Loucy (cell line): ENCODE measurements at regions not wholly inside any gene's neighbourhood (a gene's known extent, or its start where the extent isn't known, plus 50 kb on each side); places are given as distances from the start of the nearest gene placed in this dataset.
A peak's percentile ranks its signal among the peaks of the same experiment; 100 is the strongest.

Source experiments
- H2AFZ ChIP-seq: fragments of 200-600 bp; sonication (generic); 2 replicates; pipeline ENCODE4 v1.6.0; 2016; ENCODE audit warnings: antibody characterized with exemption, mild to moderate bottlenecking, low read length, moderate library complexity
- H3F3A ChIP-seq: fragments of 200-600 bp; 2 replicates; pipeline ENCODE4 v1.6.0; 2016; ENCODE audit warnings: antibody characterized with exemption, low read depth, mild to moderate bottlenecking
- H3K27me3 ChIP-seq: fragments of 200-600 bp; sonication (generic); 2 replicates; pipeline ENCODE4 v1.6.1; 2014; ENCODE audit warnings: low read length, mild to moderate bottlenecking; ENCODE audit not compliant: insufficient read depth, poor library complexity, severe bottlenecking
- H3K36me3 ChIP-seq: fragments of 200-600 bp; sonication (generic); 2 replicates; pipeline ENCODE4 v1.6.1; 2016; ENCODE audit warnings: low read length; ENCODE audit not compliant: insufficient read depth
- H3K4me1 ChIP-seq: fragments of 200-600 bp; sonication (generic); 2 replicates; pipeline ENCODE4 v1.5.1; 2014; ENCODE audit warnings: low read length, mild to moderate bottlenecking; ENCODE audit not compliant: insufficient read depth, poor library complexity, severe bottlenecking
- H3K4me2 ChIP-seq: fragments of 200-600 bp; sonication (generic); 2 replicates; pipeline ENCODE4 v1.6.0; 2014; ENCODE audit warnings: antibody characterized with exemption, low read length, low read depth, mild to moderate bottlenecking; ENCODE audit not compliant: poor library complexity, severe bottlenecking
- H3K4me3 ChIP-seq: fragments of 200-600 bp; sonication (generic); 2 replicates; pipeline ENCODE4 v1.5.1; 2014; ENCODE audit warnings: low read length, mild to moderate bottlenecking, mixed read lengths; ENCODE audit not compliant: poor library complexity, severe bottlenecking
- H3K79me2 ChIP-seq: fragments of 200-600 bp; sonication (generic); 2 replicates; pipeline ENCODE4 v1.6.1; 2014; ENCODE audit warnings: low read length; ENCODE audit not compliant: insufficient read depth
- H3K9ac ChIP-seq: fragments of 200-600 bp; sonication (generic); 2 replicates; pipeline ENCODE4 v1.6.0; 2014; ENCODE audit warnings: mild to moderate bottlenecking, low read depth, low read length, moderate library complexity; ENCODE audit not compliant: poor library complexity, severe bottlenecking
- H3K9me2 ChIP-seq: fragments of 200-600 bp; sonication (generic); replicated peaks from 2 replicates; pipeline ENCODE4 v1.6.1; 2016; ENCODE audit warnings: low read depth, low read length, mixed read lengths
- H3K9me3 ChIP-seq: fragments of 200-600 bp; sonication (generic); 2 replicates; pipeline ENCODE4 v1.6.1; 2014; ENCODE audit warnings: mild to moderate bottlenecking, antibody characterized with exemption, low read length, low read depth; ENCODE audit not compliant: insufficient read depth
- H4K20me1 ChIP-seq: fragments of 200-600 bp; sonication (generic); 2 replicates; pipeline ENCODE4 v1.6.0; 2014; ENCODE audit warnings: antibody characterized with exemption, low read length, mild to moderate bottlenecking; ENCODE audit not compliant: insufficient read depth, poor library complexity, severe bottlenecking
- CTCF ChIP-seq: fragments of 200-600 bp; sonication (generic); conservative IDR thresholded peaks from 2 replicates; pipeline ENCODE4 v1.5.1; 2014; ENCODE audit warnings: mild to moderate bottlenecking, antibody characterized with exemption, low read length
- EZH2phosphoT487 ChIP-seq: fragments of 200-600 bp; IDR thresholded peaks from 2 replicates; pipeline ENCODE4 v1.6.1; 2018; ENCODE audit warnings: antibody characterized with exemption, mild to moderate bottlenecking, moderate library complexity, borderline replicate concordance

DNA sequence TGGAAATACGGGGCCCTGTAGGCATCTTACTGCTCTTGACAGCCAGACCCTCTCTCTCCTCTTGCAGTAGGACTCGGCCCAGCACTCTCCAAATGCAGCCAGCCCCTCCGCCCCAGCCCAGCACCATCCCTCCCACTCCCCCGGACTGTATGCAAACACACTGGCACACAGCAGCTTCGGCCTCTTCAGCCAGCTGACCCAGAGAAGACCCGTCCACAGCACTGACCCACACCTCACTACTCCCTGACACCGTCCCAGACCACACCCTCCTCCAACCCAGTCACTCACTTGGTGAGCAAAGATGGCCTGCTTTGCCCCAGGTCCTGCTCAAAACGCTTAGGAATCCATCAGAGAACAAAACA is 164.6 kb downstream of the IGLL1 start:
- no peaks in the 10 kb centered on the region for H3K79me2 ChIP-seq
- H3K4me3 ChIP-seq = no peak overlapping the region
- no peaks in the 10 kb centered on the region for H3K9me2 ChIP-seq
- H3F3A ChIP-seq = no peaks in the 10 kb centered on the region
- TF ChIP-seq CTCF = no peak
- no peak for TF ChIP-seq EZH2phosphoT487
- H3K9ac ChIP-seq = no peak overlapping the region
- H4K20me1 ChIP-seq = no peaks in the 10 kb centered on the region
- H3K36me3 ChIP-seq = no peaks in the 10 kb centered on the region
- no peaks in the 10 kb centered on the region for H3K9me3 ChIP-seq
- H3K4me2 ChIP-seq = no peak overlapping the region
- H3K4me1 ChIP-seq = no peaks in the 10 kb centered on the region
- H2AFZ ChIP-seq = no peak overlapping the region
- no peaks in the 10 kb centered on the region for H3K27me3 ChIP-seq

DNA sequence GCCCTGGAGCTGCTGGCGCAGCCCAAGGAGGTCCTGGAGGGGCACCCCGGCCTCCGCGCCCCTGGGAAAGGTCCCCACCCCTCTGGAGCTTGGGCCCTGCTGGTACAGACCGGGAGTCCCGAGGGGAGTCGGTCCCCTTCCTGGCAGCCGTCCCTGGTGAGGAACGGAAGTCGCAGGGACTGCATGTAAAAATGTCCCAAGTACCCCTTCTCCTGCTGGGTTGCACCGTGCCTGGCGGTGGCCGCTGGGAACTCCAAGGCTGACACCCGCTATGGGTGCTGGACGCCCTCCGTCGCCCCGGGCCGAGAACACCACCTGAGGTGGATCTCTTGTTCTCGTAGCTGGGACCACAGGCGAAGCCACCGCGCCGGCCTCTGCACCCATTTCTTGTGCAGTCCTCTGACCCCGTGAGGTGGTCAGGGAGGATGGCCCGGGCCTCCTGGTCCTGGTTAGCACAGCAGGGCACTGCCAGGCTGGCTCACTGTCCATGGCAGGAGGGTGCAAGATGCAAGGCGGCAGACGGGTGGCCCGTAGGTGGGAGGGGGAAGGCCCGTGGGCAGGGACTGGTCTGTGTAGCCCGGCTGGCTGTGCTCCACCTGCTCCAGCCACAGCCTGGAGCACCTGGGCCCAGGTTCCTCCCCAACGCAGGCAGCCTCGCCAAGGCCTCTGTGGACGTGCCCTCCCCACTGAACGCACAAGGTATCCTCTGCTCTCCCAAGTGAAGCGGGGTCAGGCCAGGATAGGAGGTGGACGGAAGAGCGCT is 165.2 kb downstream of the IGLL1 start:
- H3K79me2 ChIP-seq = no peaks in the 10 kb centered on the region
- H3K9ac ChIP-seq = no peak overlapping the region
- H2AFZ ChIP-seq = no peak overlapping the region
- no peaks in the 10 kb centered on the region for H3K36me3 ChIP-seq
- no peaks in the 10 kb centered on the region for H3K9me2 ChIP-seq
- H3K27me3 ChIP-seq = no peaks in the 10 kb centered on the region
- no peaks in the 10 kb centered on the region for H3K4me1 ChIP-seq
- H3F3A ChIP-seq = no peaks in the 10 kb centered on the region
- no peak overlapping the region for H3K4me2 ChIP-seq
- no peaks in the 10 kb centered on the region for H4K20me1 ChIP-seq
- H3K9me3 ChIP-seq = no peaks in the 10 kb centered on the region
- H3K4me3 ChIP-seq = no peak overlapping the region
- no peak for TF ChIP-seq EZH2phosphoT487
- TF ChIP-seq CTCF = no peak

GRCh38 chr22:23411739-23412138 is 168.4 kb downstream of the IGLL1 start:
- Histone ChIP-seq H4K20me1 (no peaks in the 10 kb centered on the region), H3F3A (no peaks in the 10 kb centered on the region), H3K27me3 (no peaks in the 10 kb centered on the region), H3K4me1 (no peaks in the 10 kb centered on the region), H3K9me2 (no peaks in the 10 kb centered on the region), H3K79me2 (no peaks in the 10 kb centered on the region), H3K36me3 (no peaks in the 10 kb centered on the region), H3K4me3 (no peak overlapping the region), H3K4me2 (no peak overlapping the region), H3K9ac (no peak overlapping the region), H2AFZ (0 out of 2 replicates have a peak overlapping the region, but pooled peaks have one; percentile 11), H3K9me3 (no peaks in the 10 kb centered on the region)
- TF ChIP-seq CTCF (no peak), EZH2phosphoT487 (no peak)
